WTC11 (cell line): ENCODE measurements at regions not wholly inside any gene's neighbourhood (a gene's known extent, or its start where the extent isn't known, plus 50 kb on each side); places are given as distances from the start of the nearest gene placed in this dataset.

Source experiments
- ATAC-seq: fragments of 200-7000 bp; cut with Tn5 transposase; 2 replicates; pipeline ENCODE4 v1.10.0; 2021; ENCODE audit warnings: mild to moderate bottlenecking, moderate library complexity
- CTCF ChIA-PET: fragments of 300-600 bp; sonication (Branson Sonifier 250); formaldehyde crosslinking; loops from one replicate; lab custom pipeline; 2021; ENCODE audit warnings: antibody characterized with exemption; lab: Charles Lee
- POLR2A ChIA-PET: fragments of 350-600 bp; sonication (Branson Sonifier 250); formaldehyde crosslinking; loops from one replicate; lab custom pipeline; 2021; ENCODE audit warnings: antibody characterized with exemption; lab: Charles Lee
- DNase-seq: peaks from one replicate; pipeline ENCODE4 v3.0.0; 2021; ENCODE audit warnings: low spot score
- H3K27ac Mint-ChIP-seq: 2 replicates; pipeline ENCODE4 v1.8.0; 2021; ENCODE audit warnings: mixed read lengths
- H3K27me3 Mint-ChIP-seq: 2 replicates; pipeline ENCODE4 v1.8.0; 2021; ENCODE audit warnings: low read depth, mild to moderate bottlenecking, moderate library complexity, mixed read lengths
- H3K36me3 Mint-ChIP-seq: 2 replicates; pipeline ENCODE4 v1.8.0; 2021; ENCODE audit warnings: mixed read lengths
- H3K4me1 Mint-ChIP-seq: 2 replicates; pipeline ENCODE4 v1.8.0; 2022; ENCODE audit warnings: mixed read lengths
- H3K4me3 Mint-ChIP-seq: 2 replicates; pipeline ENCODE4 v1.8.0; 2021; ENCODE audit warnings: mild to moderate bottlenecking, moderate library complexity, mixed read lengths
- H3K9me3 Mint-ChIP-seq: 2 replicates; pipeline ENCODE4 v1.8.0; 2021; ENCODE audit warnings: mixed read lengths
- AR ChIP-seq: fragments of 250-450 bp; sonication (Bioruptor Pico); IDR thresholded peaks from 2 replicates; pipeline ENCODE4 v1.9.0; 2021; ENCODE audit warnings: mild to moderate bottlenecking
- CTCF ChIP-seq: fragments of 200-600 bp; IDR thresholded peaks from 2 replicates; pipeline ENCODE4 v1.8.0; 2022; ENCODE audit warnings: antibody characterized with exemption
- E2F4 ChIP-seq: sonication (generic); formaldehyde crosslinking; IDR thresholded peaks from 2 replicates; pipeline ENCODE4 v1.8.1; 2022; ENCODE audit warnings: low read depth, mild to moderate bottlenecking, moderate library complexity, missing genetic modification reagents, borderline replicate concordance
- GTF2I ChIP-seq: fragments of 250-450 bp; sonication (Bioruptor Pico); conservative IDR thresholded peaks from 2 replicates; pipeline ENCODE4 v1.4.0; 2021; ENCODE audit warnings: mild to moderate bottlenecking
- HMGA2 ChIP-seq: fragments of 250-450 bp; sonication (Bioruptor Pico); IDR thresholded peaks from 2 replicates; pipeline ENCODE4 v1.4.0; 2021; ENCODE audit warnings: mild to moderate bottlenecking, moderate library complexity
- HMGXB4 ChIP-seq: sonication (generic); formaldehyde crosslinking; IDR thresholded peaks from 2 replicates; pipeline ENCODE4 v1.8.1; 2023; ENCODE audit warnings: mild to moderate bottlenecking, moderate library complexity, missing genetic modification reagents
- IRF2 ChIP-seq: sonication (generic); formaldehyde crosslinking; IDR thresholded peaks from 2 replicates; pipeline ENCODE4 v1.8.0; 2022; ENCODE audit warnings: low read depth, missing genetic modification reagents, borderline replicate concordance
- MLX ChIP-seq: sonication (generic); formaldehyde crosslinking; IDR thresholded peaks from 2 replicates; pipeline ENCODE4 v1.8.1; 2023; ENCODE audit warnings: mild to moderate bottlenecking, missing genetic modification reagents, moderate library complexity
- NFATC4 ChIP-seq: fragments of 250-450 bp; sonication (Bioruptor Pico); IDR thresholded peaks from 2 replicates; pipeline ENCODE4 v1.9.0; 2021; ENCODE audit warnings: mild to moderate bottlenecking
- PREB ChIP-seq: sonication (generic); formaldehyde crosslinking; IDR thresholded peaks from 2 replicates; pipeline ENCODE4 v1.8.1; 2022; ENCODE audit warnings: mild to moderate bottlenecking, missing genetic modification reagents, moderate library complexity, borderline replicate concordance
- SMAD4 ChIP-seq: sonication (generic); formaldehyde crosslinking; IDR thresholded peaks from 2 replicates; pipeline ENCODE4 v1.8.0; 2022; ENCODE audit warnings: mild to moderate bottlenecking, missing genetic modification reagents
- TCF7 ChIP-seq: sonication (generic); formaldehyde crosslinking; IDR thresholded peaks from 2 replicates; pipeline ENCODE4 v1.8.0; 2022; ENCODE audit warnings: mild to moderate bottlenecking, low read depth, missing genetic modification reagents, moderate library complexity
- ZBTB43 ChIP-seq: sonication (generic); formaldehyde crosslinking; IDR thresholded peaks from 2 replicates; pipeline ENCODE4 v1.8.1; 2023; ENCODE audit warnings: mild to moderate bottlenecking, missing genetic modification reagents

- no peak for ATAC-seq
- Mint-ChIP-seq H3K27me3 (no peaks in the 10 kb centered on the region), H3K4me3 (no peak overlapping the region), H3K4me1 (peaks cover 4% of the 10 kb centered on the region; the same call in 1 of the 2 replicates), H3K27ac (no peak overlapping the region), H3K36me3 (no peaks in the 10 kb centered on the region), H3K9me3 (no peaks in the 10 kb centered on the region)
- no peak for DNase-seq
- ChIA-PET POLR2A (no interaction called here), CTCF (no interaction called here)
- TF ChIP-seq HMGXB4 (CRISPR knock-in tag) = no peak
- TF ChIP-seq E2F4 (CRISPR knock-in tag) = no peak
- no peak for TF ChIP-seq TCF7 (CRISPR knock-in tag)
Measured at GRCh38 chr4:63090641-63091040, 1318.6 kb downstream of the TECRL start.

- Mint-ChIP-seq H3K9me3 (no peaks in the 10 kb centered on the region), H3K27ac (no peak overlapping the region)
- DNase-seq (no peak), ATAC-seq (no peak)
- TF ChIP-seq NFATC4 (CRISPR knock-in tag) (no peak), MLX (CRISPR knock-in tag) (no peak), IRF2 (no peak), HMGA2 (CRISPR knock-in tag) (no peak), GTF2I (CRISPR knock-in tag) (no peak), AR (CRISPR knock-in tag) (no peak), CTCF (no peak)
- TF ChIP-seq, all 79 proteins: peak for 0
- ChIA-PET POLR2A (no interaction called here), CTCF (no interaction called here)
- Mint-ChIP-seq H3K27me3 (no peaks in the 10 kb centered on the region; the same call in 1 of the 2 replicates), H3K4me1 (peaks cover 10% of the 10 kb centered on the region; the same call in 1 of the 2 replicates), H3K36me3 (no peaks in the 10 kb centered on the region), H3K4me3 (no peak overlapping the region)
Measured at GRCh38 chr4:63085091-63085490, 1324.2 kb downstream of the TECRL start.

- peaks cover 9% of the 10 kb centered on the region; the same call in 1 of the 2 replicates for H3K4me1 Mint-ChIP-seq
- no peak for TF ChIP-seq PREB
- TF ChIP-seq SMAD4 = no peak
- no peak for TF ChIP-seq ZBTB43
- TF ChIP-seq, all 79 proteins: peak for 0
- POLR2A ChIA-PET = interaction anchor here (0.6 kb wide), 1 partner anchor 239 kb away, joined by 4 read pairs; no protein-coding TSS in a partner anchor
- no peak for ATAC-seq
- Mint-ChIP-seq H3K9me3 (peaks cover 26% of the 10 kb centered on the region), H3K4me3 (no peak overlapping the region), H3K27ac (no peak overlapping the region), H3K27me3 (peaks cover 2% of the 10 kb centered on the region; the same call in 1 of the 2 replicates), H3K36me3 (peaks cover 22% of the 10 kb centered on the region)
- CTCF ChIA-PET = no interaction called here
- no peak for DNase-seq
Measured at GRCh38 chr4:63080934-63081333, 1328.3 kb downstream of the TECRL start.
